ENCODE measurements at regions not wholly inside any gene's neighbourhood (a gene's known extent, or its start where the extent isn't known, plus 50 kb on each side); places are given as distances from the start of the nearest gene placed in this dataset.

DNA sequence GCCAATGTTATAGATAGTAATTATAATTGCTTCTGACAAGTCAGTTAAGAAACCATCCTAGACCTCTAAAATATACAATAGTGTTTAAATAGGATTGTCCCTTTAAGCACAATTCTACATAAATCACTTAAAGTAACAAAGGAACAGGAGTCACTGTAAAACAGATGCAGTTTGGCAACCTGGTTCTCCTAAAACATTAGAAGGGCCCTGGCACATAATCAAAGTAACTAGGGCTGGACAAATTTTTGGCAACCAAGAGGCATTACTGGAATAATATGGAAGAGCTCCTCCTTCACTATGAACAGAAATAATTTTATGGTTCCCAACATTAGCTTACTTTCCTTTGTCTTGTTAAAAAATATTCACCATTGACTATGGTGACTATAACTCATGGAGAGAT, 75.0 kb upstream of the CCDC160 start:
- DNase-seq (ENCODE audit: extremely low read depth, low read depth) = no peak
- TF ChIP-seq CTCF (IDR thresholded peaks at IDR 0.05; ENCODE audit: low read depth, low read length) = no peak

DNA sequence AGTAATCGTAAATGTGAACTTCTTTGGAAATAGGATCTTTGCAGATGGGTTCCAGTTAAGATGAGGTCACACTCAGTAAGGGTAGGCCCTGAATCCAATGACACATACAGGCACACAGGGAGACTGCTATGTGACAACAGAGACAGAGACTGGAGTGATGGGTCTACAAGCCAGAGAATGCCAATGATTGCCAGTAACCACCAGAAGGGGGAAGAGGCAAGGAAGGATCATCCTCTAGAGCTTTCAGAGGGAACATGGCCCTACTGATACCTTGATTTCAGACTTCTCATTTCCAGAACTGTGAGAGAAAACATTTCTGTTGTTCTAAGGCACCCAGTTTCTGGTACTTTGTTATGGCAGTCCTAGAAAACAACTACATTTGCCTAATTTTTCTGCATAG, 73.1 kb upstream of the CCDC160 start:
- DNase-seq (ENCODE audit: extremely low read depth, low read depth) = no peak
- no peak for TF ChIP-seq CTCF (IDR thresholded peaks at IDR 0.05; ENCODE audit: low read depth, low read length)

DNA sequence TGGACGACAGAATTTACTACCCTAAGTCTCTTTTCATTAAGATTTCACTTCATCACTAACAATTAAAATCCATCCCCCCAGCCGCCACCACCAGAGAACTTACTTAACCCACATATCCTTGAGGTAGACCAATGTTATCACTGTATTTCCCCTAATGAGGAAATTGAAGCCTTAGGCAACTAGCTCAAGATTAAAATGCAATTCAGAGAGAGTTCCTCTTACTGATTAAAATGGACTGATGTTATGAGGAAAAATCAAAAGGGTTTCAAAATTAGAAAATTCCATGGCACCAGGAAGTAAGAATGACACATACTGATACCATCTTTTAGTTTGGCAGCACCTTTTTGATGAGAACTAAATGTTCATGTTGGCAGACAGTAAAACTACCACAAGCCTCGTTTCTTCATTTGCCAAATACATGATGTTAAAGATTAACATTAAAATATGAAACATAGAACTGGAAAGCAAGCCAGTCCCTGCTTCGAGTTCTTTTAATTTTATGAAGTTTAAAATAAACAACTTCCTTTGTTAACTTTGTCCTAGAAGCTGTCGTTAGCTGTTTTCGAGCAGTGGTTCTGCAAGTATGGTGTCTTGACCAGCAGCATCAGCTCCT, 69.3 kb upstream of the CCDC160 start:
- TF ChIP-seq CTCF (IDR thresholded peaks at IDR 0.05; ENCODE audit: low read depth, low read length) = no peak

DNA sequence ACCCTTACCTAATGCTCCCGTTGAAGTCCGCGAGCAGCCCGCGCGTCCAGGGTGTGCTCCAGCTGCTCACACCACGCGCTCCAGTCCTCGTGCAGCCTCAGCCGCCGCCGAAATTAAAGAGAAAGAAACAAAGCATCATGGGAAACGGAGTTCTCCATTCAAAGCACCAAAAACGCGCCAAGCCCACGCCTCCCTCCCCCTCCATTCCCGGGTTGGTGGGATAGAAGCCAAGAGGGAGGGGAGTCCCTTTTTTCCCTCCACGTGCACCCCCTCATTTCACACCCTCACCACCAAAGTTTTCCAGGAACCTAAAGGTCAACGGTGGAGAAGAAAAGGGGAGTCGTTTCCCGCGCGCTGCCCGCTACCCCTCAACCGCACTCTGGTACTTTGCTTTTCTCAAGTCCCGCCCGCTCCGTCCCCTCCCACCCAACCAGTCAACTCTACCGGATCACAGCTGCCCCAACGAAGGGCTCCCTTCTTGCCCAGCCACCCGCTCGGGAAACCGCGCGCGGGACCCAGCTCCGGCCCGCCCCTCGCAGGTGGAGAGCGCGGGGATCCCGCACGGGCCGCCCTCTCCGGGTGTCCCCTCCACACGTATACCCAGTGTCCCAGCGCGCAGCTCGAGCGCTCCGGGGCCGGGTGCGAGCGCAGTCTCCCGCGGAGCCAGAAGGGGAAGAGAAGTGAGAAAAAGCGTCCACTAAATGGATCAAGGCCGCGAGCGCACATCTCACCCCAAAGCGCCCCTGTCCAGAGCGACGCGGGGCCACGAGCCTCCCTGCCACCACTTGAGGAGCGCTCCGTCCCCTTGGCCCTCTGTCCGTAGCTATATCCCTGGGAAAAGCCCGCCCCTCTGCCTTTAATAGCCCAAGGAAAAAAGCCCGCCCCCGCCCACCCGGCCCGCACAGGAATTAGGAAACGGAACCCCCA, 65.1 kb upstream of the CCDC160 start:
- DNase-seq (ENCODE audit: extremely low read depth, low read depth) = no peak
- TF ChIP-seq CTCF (IDR thresholded peaks at IDR 0.05; ENCODE audit: low read depth, low read length) = no peak

More for the DNA sequence above, 69.3 kb upstream of the CCDC160 start:
- DNase-seq (ENCODE audit: extremely low read depth, low read depth) = no peak

- TF ChIP-seq CTCF (IDR thresholded peaks at IDR 0.05; ENCODE audit: low read depth, low read length) = no peak
- DNase-seq (ENCODE audit: extremely low read depth, low read depth) = no peak
These were observed 64.3 kb upstream of the CCDC160 start for GRCh38 chrX:134172588-134173259.

GRCh38 chrX:134173541-134174272, 63.3 kb upstream of the CCDC160 start:
- DNase-seq (ENCODE audit: extremely low read depth, low read depth) = no peak
- TF ChIP-seq CTCF (IDR thresholded peaks at IDR 0.05; ENCODE audit: low read depth, low read length) = no peak
